ENCODE measurements at regions not wholly inside any gene's neighbourhood (a gene's known extent, or its start where the extent isn't known, plus 50 kb on each side); places are given as distances from the start of the nearest gene placed in this dataset.
"Not testable (repeated sequence)": the region's sequence is repeated elsewhere in the genome, so short reads cannot be mapped to it uniquely, and the experiment has no call there.

DNA sequence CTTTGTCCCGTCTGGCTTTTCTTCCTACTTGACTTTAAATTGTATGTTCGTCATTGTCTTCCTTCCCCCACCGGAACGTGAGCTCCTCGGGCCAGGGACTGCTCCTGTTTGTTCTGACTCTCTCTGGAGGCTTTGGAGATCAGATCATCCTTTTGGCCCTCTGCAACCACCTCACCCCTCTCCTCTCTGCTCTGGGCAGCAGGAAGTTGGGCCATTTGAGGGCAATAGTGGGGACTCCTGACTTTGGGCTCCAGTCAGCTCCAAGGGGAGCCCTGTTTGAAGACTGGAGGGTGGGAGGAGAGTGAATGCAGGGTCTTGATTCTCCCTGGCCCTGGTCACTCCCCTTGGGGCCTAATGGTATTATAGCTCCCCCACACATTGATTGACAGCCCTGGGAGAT lies 186.3 kb upstream of the B3GAT1 start:
- no peak for DNase-seq (ENCODE audit: low spot score)

DNA sequence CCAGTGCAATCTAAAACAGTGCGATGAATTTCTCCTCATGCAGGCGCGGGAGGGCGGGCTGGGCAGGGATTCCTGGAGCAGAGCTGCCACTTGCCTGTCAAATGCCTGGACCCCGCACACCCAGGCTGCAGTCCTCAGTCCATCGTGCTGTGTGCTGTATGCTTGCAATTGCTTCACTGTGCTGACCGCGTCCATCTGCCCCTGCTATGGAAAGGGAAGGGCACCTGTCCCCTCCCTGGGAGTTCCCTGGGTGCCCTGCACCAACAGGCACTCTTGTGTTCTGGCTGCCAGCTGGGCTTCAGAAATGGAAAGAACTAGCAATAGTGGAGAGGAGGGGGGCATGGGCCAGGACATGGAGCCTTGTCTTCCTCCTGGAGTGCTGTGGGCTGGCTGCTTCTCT lies 185.4 kb upstream of the B3GAT1 start:
- peak; percentile 20 for DNase-seq (ENCODE audit: low spot score)

DNA sequence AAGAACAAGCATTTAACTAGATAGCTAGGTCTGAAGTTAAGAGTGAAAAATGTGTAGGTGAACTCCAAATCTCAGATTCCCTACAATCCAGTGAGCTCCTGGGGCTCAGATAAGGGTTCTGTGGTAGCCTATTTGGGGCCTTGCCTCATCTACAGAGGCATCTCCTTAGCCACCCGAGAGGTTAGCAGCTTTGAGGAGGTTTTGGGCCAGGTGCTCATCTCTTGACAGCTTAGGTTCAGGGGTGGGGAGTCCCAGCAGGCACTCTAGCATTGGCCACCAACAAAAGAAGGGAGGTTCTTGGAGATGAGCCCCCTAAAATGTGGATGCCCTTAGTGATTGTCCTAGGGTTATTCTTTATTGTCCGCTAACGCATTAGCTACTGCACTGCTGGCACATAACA lies 184.4 kb upstream of the B3GAT1 start:
- DNase-seq (ENCODE audit: low spot score) = peak; percentile 17

DNA sequence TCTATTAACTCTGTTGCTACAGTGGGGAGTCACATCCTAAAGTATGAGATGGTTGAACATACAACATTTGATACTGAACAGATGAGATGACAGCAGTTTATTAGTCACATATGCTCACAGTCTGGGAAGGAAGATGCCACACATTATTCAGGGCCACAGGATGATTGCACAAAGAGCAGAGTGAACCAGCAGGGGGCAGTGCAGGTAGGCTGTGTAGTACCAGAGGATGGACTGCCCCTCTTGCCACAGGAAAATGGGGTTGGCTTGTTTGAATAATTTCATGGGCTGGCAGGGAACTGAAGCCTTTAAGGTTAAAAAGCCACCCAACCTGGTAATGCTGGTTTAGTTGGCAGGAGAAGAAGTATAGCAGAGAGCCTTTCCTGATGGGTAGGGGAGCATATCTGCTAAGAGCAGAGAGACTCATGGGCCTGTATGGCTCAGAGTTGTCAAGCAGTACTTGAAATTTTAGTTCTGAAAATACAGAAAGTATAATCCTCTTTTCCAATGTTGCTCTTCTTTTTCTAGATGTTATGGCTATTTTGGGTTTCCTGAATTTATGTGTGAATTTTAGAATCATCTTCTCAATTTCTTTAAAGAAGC lies 180.4 kb upstream of the B3GAT1 start:
- DNase-seq (ENCODE audit: low spot score) = peak; percentile 57

DNA sequence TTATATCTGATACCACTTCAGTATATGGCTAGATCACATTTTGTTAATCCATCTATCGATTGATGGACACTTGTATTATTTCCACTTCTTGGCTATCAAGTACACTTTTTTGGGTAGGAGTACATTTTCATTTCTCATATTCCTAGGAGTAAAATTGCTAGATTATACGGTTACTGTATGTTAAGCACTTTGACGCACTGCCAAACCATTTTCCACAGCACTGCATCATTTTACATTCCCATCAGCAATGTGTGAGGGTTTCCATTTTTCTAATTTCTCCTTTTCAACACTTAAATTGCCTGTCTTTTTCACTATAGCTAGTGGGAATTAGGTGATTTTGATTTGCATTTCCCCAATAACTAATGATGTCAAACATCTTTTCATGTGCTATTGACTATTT lies 179.3 kb upstream of the B3GAT1 start:
- DNase-seq (ENCODE audit: low spot score) = no peak

DNA sequence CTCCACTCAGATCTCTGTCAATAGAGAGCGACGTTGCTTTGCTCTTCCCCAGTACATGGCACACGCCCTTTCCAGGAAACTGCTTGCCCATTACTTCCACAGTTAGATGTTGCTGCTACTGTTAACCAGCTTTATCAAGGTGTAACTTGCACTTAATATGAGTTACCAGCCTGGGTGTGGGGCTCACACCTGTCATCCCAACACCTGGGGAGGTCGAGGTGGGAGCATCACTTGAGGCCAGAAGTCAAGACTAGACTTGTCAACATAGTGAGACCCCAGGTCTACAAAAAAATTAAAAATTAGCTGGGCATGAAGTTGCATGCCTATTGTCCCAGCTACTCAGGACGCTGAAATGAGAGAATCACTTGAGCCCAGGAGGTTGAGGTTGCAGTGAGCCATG lies 177.1 kb upstream of the B3GAT1 start:
- no peak for DNase-seq (ENCODE audit: low spot score)

DNA sequence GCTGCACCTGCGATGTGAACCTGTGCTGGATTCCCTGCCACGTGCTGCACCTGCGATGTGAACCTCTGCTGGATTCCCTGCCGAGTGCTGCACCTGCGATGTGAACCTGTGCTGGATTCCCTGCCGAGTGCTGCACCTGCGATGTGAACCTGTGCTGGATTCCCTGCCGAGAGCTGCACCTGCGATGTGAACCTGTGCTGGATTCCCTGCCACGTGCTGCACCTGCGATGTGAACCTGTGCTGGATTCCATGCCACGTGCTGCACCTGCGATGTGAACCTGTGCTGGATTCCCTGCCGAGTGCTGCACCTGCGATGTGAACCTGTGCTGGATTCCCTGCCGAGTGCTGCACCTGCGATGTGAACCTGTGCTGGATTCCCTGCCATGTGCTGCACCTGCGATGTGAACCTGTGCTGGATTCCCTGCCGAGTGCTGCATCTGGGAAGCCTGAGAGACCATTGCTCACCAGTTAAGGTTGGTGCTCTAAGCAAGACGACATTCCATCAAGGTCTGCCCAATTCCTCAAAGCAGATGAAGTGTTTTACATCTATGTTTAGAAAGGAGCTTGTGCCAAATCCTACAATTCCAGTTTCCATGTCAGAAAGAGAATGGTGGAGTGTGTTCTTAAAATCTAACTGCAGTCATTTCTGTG lies 176.5 kb upstream of the B3GAT1 start:
- not testable (repeated sequence) for DNase-seq (ENCODE audit: low spot score)

DNA sequence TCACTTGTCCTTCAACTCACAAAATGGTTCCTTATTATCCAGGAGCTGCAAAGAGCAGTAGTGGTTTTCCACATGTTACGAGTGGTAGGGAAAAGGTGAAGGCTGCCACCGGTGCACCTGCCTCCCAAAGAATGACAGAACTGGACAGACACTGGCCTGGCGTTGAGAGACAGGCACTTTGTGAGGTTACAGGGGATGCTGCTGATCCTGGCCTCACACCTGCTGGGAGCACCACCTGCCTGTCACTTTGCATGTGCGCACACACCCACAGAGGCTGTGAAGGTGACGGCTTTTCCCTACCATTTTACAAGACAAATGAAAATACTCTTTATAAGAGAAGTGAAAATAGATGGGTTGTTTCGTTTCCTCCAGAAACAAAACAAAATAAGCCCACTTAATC lies 175.3 kb upstream of the B3GAT1 start:
- no peak for DNase-seq (ENCODE audit: low spot score)

DNA sequence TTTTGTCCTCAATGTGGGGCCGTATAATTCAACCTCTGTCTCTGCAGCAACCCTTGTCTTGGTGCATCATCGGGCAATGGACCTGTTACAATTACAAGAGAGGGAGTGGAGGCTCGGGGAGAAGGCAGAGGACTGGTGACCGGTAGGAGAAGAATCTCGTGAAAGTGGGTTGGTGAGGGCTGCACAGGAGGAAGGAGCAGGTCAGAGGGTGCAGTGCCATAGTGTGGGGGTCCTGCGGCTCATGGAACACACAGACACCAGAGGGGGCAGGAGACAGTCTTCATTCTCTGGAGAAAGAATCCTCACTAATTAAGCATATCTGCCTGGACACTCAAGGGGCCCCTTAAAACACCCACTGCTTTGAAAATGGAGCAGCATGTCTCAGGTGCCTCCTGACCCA lies 174.7 kb upstream of the B3GAT1 start:
- DNase-seq (ENCODE audit: low spot score) = no peak

DNA sequence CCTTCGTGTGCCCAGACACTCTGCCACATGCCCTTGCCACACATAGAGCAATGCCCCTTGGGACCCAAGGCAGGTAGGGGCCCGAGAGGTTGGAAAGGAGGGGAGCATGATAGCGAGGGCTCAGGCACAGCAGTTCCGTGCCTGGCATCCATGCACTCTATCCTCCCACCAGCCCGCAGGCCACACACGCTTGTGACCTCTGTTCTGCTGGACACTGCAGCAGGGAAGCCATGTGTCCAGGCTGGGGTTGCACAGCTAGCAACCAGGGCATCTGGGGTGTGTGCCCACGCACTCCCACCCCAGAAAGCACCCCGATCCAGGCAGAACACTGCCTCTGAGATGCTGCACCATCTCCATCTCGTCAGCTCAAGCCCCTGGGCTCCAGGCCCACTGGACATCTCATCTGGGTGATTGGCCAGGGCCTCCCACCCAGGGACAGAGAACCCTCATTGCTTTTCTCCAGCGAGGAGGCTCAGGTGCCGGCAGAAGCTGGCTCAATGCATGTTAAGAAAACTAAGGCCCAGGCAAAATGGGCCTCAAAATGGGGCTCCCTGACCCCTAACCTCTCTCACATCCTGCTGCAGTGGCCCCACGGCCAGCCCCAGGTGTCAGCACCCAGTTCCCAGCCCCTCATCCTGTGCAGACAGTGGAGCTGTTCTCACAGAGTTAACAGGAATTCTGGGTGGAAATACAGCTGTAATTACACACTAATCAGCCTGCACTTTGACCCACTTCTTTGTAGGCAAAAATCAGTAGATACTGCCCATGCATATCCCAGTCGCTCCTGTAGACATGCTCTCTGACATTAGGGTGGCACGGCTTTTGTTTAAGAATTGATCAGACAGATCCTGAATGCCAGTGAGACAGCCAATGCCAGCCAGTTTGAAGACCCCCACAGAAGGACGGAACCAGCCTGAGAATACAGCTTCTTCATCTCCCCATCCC lies 173.9 kb upstream of the B3GAT1 start:
- no peak for DNase-seq (ENCODE audit: low spot score)

DNA sequence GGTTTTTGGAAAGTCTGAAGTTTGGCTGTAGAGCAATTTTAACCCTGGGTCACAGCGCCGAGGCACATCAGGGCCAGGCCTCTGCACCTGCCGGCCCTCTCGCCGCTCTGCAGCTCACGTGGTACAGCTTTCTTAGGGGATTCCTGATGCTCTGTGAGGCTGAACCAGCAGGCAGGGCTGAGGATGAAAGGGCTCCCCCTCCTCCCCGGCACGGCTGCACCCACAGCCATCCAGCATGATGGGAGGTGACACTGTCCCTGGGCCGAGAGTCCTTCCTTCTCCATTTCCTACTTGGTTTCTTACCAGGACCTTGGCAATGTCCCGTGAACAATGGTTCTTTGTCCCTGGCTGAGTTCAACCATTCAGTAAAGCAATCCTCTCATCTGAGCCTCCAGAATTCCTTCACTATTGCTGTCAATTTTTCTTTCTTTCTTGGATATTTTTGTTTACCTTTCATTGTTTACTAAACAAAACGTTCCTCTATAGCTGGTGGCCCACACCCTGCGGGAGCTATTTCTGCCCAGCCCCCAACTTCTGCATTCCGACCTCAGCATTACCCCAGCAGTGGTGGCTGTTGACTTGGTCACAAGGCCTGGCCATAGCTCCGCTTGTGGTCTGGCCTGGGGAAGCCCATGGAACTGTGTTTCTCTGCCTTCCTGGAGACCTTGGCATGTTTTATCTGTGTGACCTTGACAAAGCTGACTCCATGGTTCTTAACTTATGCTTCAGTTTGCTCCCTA lies 172.8 kb upstream of the B3GAT1 start:
- DNase-seq (ENCODE audit: low spot score) = no peak

DNA sequence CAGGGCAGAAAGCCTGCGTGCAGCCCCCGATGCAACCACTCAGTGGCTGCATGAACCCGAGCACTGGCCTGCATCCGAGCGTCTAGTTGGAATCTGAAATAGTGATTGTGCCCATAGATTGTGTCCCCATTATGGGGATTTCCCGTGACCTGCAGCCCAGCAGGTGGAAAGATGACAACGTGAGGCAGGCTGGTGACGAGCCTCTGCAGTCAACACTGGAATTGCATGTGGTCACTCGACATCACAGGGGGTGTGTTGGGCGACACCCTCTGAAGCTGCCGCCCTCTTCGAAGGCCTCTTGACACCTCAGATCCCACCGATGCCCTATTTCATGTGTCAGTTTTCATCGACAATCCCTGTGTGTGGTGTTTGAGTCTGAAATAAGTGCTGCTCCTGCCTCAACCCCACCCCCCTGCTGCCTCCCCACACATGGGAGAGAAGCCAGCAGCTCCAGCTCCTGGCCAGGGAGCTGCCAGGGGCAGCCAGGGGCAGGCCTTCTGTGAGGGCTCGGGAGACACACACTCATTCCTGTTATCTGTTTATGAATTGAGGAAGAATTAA lies 172.0 kb upstream of the B3GAT1 start:
- DNase-seq (ENCODE audit: low spot score) = no peak

DNA sequence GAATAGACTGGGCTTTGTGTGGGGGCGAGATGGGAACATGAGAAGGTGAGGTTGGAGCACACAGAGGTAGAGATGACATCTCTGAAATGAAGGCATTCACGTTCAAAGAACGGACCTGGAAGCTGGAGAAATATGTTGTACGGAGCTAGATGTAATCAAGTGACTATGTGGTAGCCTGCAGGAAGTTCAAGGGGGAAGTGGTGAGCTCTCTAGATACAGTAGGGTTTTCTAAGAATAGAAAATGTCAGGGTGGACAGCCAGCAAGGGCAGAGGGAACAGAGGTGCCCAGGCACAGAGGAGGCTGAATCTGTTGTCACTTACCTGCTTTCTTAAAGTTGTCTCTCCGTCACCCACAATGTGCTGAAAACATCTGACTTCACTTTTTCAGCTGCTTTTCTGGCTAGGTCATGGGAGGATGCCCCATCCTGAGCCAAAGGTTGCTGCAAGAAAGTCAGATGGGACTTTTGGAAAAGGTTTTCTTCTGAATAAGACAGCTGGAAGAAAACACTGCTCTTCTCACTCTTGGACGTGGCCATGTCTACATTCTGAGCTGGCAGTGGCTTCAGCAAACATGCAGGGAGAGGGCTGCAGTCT lies 171.5 kb upstream of the B3GAT1 start:
- DNase-seq (ENCODE audit: low spot score) = no peak

DNA sequence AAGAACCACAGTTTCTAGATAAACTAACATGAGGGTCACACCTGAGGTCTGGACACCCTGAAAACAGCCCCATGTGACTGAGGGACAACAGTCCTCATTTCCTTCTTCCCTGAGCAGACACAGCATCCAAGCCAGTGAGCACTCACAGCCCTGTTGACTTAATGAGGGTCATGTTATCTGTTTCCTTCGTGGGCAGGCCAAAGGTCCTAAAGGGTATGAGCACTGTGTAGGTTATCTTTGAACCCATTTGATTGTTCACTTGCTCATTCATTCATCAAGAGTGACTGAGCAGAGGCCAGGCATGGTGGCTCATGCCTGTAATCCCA lies 170.7 kb upstream of the B3GAT1 start:
- no peak for DNase-seq (ENCODE audit: low spot score)

DNA sequence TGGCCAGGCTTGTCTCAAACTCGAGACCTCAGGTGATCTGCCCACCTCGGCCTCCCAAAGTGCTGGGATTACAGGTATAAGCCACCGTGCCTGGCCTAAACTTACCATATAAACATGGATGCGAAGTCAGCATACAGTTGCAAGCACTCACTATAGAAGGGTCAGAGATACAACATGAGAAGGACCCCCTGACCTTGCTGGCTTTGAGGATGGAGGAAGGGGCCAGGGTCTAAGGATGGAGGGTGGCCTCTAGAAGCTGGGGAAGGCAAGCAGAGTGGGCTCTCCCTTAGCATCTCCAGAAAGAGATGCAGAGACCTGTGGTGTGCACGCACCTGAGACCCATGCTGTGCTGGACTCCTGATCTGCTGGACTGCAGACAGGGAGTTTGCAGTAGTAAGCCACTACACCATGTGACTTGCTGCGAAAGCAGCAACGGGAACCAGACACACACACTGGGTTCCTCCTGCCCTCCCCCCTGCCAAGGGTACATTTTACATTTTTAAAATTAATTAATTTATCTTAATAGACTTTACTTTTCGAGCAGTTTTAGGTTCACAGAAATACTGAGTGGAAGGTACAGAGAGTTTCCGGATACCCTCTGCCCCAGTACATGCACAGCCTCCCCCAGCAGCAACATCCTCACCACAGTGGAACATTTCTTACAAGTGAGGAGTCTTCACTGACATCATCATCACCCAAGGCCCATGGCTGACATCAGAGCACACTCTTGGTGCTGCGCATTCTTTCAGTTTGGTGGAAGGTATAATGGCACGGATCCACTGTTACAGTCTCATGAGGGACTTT lies 170.1 kb upstream of the B3GAT1 start:
- no peak for DNase-seq (ENCODE audit: low spot score)

DNA sequence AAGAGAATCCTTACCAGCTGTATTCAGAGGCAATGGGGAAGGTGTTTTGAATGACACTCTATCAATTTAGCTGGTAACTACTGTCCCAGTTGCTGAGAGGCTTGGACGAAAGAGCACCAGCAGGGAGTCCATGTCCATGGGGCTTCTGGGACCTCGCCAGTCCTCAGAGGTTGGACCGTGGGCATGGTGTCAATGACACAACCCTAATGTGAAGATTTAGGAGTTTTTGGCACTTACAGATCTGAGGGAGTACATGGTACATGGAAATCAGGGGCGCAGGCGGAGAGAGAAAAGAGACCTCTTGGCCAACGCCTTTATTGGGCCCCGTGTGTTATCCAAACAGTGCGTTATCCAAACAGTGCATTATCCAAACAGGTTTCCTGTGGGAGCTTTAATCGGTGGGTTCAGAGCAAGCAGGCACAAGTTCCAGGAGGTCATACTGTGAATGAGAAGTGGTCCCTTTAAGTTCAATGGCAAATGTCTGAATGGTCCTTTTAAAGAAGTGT lies 169.1 kb upstream of the B3GAT1 start:
- no peak for DNase-seq (ENCODE audit: low spot score)

DNA sequence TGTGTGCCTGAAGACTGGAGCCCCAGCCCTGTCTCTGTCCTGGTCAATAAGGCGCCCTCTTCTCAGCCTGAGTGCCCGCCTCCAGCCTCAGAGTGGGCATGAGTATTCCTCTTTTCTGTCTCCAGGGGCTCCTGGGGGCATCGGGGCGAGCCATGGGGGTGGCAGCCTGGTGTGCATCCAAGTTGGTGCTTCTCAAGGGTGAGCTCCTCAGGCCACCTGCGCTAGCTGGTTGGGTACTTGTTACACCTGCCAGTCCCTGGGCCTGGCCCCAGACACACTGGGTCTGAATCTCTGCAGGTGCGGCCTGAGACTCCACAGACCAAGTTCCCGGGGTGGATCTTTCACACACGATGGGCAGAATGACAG lies 168.6 kb upstream of the B3GAT1 start:
- no peak for DNase-seq (ENCODE audit: low spot score)

DNA sequence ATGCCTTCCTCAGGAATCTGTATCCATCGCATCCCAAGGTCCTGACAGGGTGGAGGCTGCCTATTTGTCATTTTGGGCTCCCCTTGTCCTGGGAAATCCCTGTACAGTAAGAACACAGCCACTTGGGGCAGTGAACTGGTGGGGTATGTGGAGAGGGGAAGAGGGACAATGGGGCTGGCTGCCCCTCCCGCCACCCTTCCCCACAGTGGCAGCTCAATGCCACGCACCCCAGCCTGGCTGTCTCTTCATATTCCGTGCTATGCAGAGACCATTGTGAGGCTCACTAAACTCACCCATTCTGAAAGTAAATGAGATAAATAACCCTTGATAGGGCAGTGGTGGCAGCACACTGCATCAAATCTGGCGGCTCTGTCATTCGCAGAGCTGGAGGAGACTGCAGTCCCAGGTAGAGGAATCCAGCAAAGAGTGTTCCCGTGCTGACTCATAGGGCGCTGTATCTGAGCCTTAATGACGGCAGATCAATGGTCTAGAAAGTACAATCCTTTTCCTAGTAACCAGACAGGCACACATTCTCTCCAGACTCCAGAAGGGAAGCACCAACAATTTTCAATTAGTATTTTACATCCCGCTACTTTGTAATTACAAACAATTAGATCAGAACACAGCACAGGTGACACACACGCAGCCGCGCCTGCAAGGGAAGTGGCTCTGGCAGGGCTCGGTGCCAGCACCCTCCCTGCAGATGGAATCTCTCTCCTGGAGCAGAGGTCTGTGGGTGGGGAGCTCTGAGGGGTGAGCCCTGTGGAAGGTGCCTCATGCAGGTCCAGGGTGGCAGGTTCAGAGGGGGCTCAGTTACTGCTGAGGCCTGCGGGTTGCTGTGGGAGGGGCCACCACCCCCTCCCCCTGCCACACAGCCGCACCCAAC lies 167.9 kb upstream of the B3GAT1 start:
- DNase-seq (ENCODE audit: low spot score) = no peak
